ENCODE measurements at regions not wholly inside any gene's neighbourhood (a gene's known extent, or its start where the extent isn't known, plus 50 kb on each side); places are given as distances from the start of the nearest gene placed in this dataset.
"Not testable (repeated sequence)": the region's sequence is repeated elsewhere in the genome, so short reads cannot be mapped to it uniquely, and the experiment has no call there.

DNA sequence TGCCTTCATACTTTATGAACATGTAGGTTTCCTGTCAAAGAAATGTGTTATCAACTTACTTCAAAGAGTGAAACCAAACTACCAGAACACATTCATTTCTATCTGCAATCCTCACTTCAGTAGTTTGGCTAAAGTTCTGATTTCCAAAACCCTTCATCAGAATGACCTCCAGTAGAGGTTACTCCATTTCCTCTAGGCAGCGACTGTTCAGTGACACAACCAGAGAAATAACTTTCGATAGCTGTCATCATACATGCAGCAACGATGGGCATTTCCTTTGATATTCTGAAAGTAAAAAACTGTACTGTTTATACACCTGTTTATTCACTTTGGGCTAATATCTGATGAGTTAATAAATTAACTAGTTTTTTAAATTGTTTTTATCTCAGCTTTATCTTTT is 532.5 kb upstream of the IZUMO3 start:
- Histone ChIP-seq H3K4me1 (ENCODE audit: control insufficient read depth, insufficient read depth, low read length) (no peaks in the 10 kb centered on the region), H3K27me3 (ENCODE audit: control insufficient read depth, insufficient read depth, low read length, poor library complexity, severe bottlenecking) (no peaks in the 10 kb centered on the region), H3K9me3 (ENCODE audit: control insufficient read depth, low read length) (peaks cover 8% of the 10 kb centered on the region), H3K4me3 (ENCODE audit: low read length) (no peak overlapping the region), H3K36me3 (ENCODE audit: control insufficient read depth, insufficient read depth, low read length) (no peaks in the 10 kb centered on the region), H3K27ac (ENCODE audit: low read depth, low read length) (no peak overlapping the region), H3K9ac (ENCODE audit: extremely low read depth, low read length, poor library complexity, severe bottlenecking) (no peak overlapping the region)
- Mint-ChIP-seq H3K27ac (no peak overlapping the region), H3K36me3 (ENCODE audit: low read depth) (no peaks in the 10 kb centered on the region), H3K4me1 (no peaks in the 10 kb centered on the region), H3K9me3 (peaks cover 21% of the 10 kb centered on the region), H3K4me3 (no peak overlapping the region), H3K27me3 (ENCODE audit: insufficient read depth) (no peaks in the 10 kb centered on the region)
- DNase-seq, result no peak
- WGBS, 2 experiments (ENCODE audit: insufficient coverage in 1 of 2, insufficient read length in 1 of 2), result 93% methylated on average over 3 of the region's 3 CpGs
- TF ChIP-seq CTCF (conservative IDR thresholded peaks at IDR 0.05), result no peak

- H3K27ac Mint-ChIP-seq, result no peak overlapping the region
- H3K27me3 Mint-ChIP-seq (ENCODE audit: insufficient read depth), result no peaks in the 10 kb centered on the region
- no peaks in the 10 kb centered on the region for H3K4me1 Mint-ChIP-seq
- H3K36me3 Mint-ChIP-seq (ENCODE audit: low read depth), result peaks cover 3% of the 10 kb centered on the region
- Histone ChIP-seq H3K4me3 (ENCODE audit: low read length) (no peak overlapping the region), H3K27me3 (ENCODE audit: control insufficient read depth, insufficient read depth, low read length, poor library complexity, severe bottlenecking) (no peaks in the 10 kb centered on the region), H3K36me3 (ENCODE audit: control insufficient read depth, insufficient read depth, low read length) (no peaks in the 10 kb centered on the region), H3K27ac (ENCODE audit: low read depth, low read length) (no peak overlapping the region), H3K9me3 (ENCODE audit: control insufficient read depth, low read length) (peaks cover 8% of the 10 kb centered on the region), H3K9ac (ENCODE audit: extremely low read depth, low read length, poor library complexity, severe bottlenecking) (no peak overlapping the region), H3K4me1 (ENCODE audit: control insufficient read depth, insufficient read depth, low read length) (no peaks in the 10 kb centered on the region)
- no peak overlapping the region for H3K4me3 Mint-ChIP-seq
- no peak for TF ChIP-seq CTCF (conservative IDR thresholded peaks at IDR 0.05)
- H3K9me3 Mint-ChIP-seq, result peaks cover 24% of the 10 kb centered on the region
- WGBS, 2 experiments (ENCODE audit: insufficient coverage in 1 of 2, insufficient read length in 1 of 2), result 83% methylated on average over 1 of the region's 1 CpG; no CpG with 5 or more reads in 1 of the 2 experiments
- no peak for DNase-seq
These were observed 502.5 kb upstream of the IZUMO3 start for GRCh38 chr9:25048098-25048724.

GRCh38 chr9:25045469-25045868 is 499.8 kb upstream of the IZUMO3 start:
- not testable (repeated sequence) for H3K9me3 ChIP-seq (ENCODE audit: control insufficient read depth, low read length); DNase-seq
- 93 to 98% methylated on average over 6 to 8 of the region's 8 CpGs for WGBS, 2 experiments (ENCODE audit: insufficient coverage in 1 of 2, insufficient read length in 1 of 2)

DNA sequence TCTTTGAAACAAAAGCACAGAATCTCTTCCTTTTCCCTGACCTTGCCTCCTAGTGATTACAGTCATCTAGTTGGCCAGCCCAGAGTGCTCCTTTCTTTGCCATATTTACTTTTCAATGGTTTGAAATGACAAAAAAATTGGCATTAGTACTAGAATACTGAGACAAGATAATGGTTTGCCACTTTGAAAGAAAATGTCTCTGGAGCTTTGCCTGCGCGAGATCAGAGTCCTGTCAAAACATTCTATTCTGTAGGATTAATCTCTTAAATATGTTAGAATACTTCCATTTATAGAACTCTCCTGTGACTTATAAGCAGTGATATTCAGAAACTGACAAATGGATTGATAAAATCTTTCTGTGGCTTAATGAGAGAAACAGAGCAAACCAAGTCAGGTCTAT is 484.0 kb upstream of the IZUMO3 start:
- no peak for TF ChIP-seq CTCF (conservative IDR thresholded peaks at IDR 0.05)
- Histone ChIP-seq H3K27me3 (ENCODE audit: control insufficient read depth, insufficient read depth, low read length, poor library complexity, severe bottlenecking) (no peaks in the 10 kb centered on the region), H3K4me1 (ENCODE audit: control insufficient read depth, insufficient read depth, low read length) (no peaks in the 10 kb centered on the region), H3K9me3 (ENCODE audit: control insufficient read depth, low read length) (no peaks in the 10 kb centered on the region), H3K36me3 (ENCODE audit: control insufficient read depth, insufficient read depth, low read length) (no peaks in the 10 kb centered on the region), H3K27ac (ENCODE audit: low read depth, low read length) (no peak overlapping the region), H3K9ac (ENCODE audit: extremely low read depth, low read length, poor library complexity, severe bottlenecking) (no peak overlapping the region), H3K4me3 (ENCODE audit: low read length) (no peak overlapping the region)
- no peaks in the 10 kb centered on the region for H3K4me1 Mint-ChIP-seq
- no peaks in the 10 kb centered on the region for H3K9me3 Mint-ChIP-seq
- H3K27ac Mint-ChIP-seq, result no peak overlapping the region
- 100% methylated on average over 2 of the region's 2 CpGs; no CpG with 5 or more reads in 1 of the 2 experiments for whole genome bisulfite sequencing, 2 experiments (ENCODE audit: insufficient coverage in 1 of 2, insufficient read length in 1 of 2)
- DNase-seq, result no peak
- H3K27me3 Mint-ChIP-seq (ENCODE audit: insufficient read depth), result no peaks in the 10 kb centered on the region
- no peak overlapping the region for H3K4me3 Mint-ChIP-seq
- H3K36me3 Mint-ChIP-seq (ENCODE audit: low read depth), result no peaks in the 10 kb centered on the region

More at GRCh38 chr9:25045469-25045868, 499.8 kb upstream of the IZUMO3 start:
- H3K4me1 ChIP-seq (ENCODE audit: control insufficient read depth, insufficient read depth, low read length); H3K36me3 Mint-ChIP-seq (ENCODE audit: low read depth); H3K4me3 Mint-ChIP-seq; H3K27ac ChIP-seq (ENCODE audit: low read depth, low read length); H3K27me3 Mint-ChIP-seq (ENCODE audit: insufficient read depth); H3K4me3 ChIP-seq (ENCODE audit: low read length); H3K27ac Mint-ChIP-seq; H3K27me3 ChIP-seq (ENCODE audit: control insufficient read depth, insufficient read depth, low read length, poor library complexity, severe bottlenecking); H3K36me3 ChIP-seq (ENCODE audit: control insufficient read depth, insufficient read depth, low read length); H3K9ac ChIP-seq (ENCODE audit: extremely low read depth, low read length, poor library complexity, severe bottlenecking); H3K4me1 Mint-ChIP-seq: not testable (repeated sequence)
- H3K9me3 Mint-ChIP-seq, result peaks cover 24% of the 10 kb centered on the region
